HepG2 (cell line): ENCODE measurements at regions not wholly inside any gene's neighbourhood (a gene's known extent, or its start where the extent isn't known, plus 50 kb on each side); places are given as distances from the start of the nearest gene placed in this dataset.

Source experiments
- AGO1 ChIP-seq: fragments of 200-400 bp; formaldehyde crosslinking; IDR thresholded peaks from 2 replicates; pipeline ENCODE4 v1.6.1; 2017; ENCODE audit warnings: mild to moderate bottlenecking, low read depth, low read length, moderate library complexity; ENCODE audit not compliant: poor library complexity, severe bottlenecking
- BRF2 ChIP-seq: sonication (generic); formaldehyde crosslinking; IDR thresholded peaks from 2 replicates; pipeline ENCODE4 v1.8.1; 2022; ENCODE audit warnings: mild to moderate bottlenecking, missing genetic modification reagents
- EEA1 ChIP-seq: sonication (generic); formaldehyde crosslinking; IDR thresholded peaks from 2 replicates; pipeline ENCODE4 v1.5.1; 2020; ENCODE audit warnings: mild to moderate bottlenecking, missing genetic modification reagents, borderline replicate concordance
- ELF1 ChIP-seq: sonication (generic); formaldehyde crosslinking; IDR thresholded peaks from 2 replicates; pipeline ENCODE4 v1.4.0; 2020; ENCODE audit warnings: missing genetic modification reagents
- GATA4 ChIP-seq: sonication (generic); IDR thresholded peaks from 2 replicates; pipeline ENCODE4 v1.6.1; 2016; ENCODE audit warnings: antibody characterized with exemption, low read depth, borderline replicate concordance
- IKZF1 ChIP-seq: fragments of 450-650 bp; IDR thresholded peaks from 2 replicates; pipeline ENCODE4 v1.7.1; 2016
- JARID2 ChIP-seq: sonication (generic); formaldehyde crosslinking; IDR thresholded peaks from 2 replicates; pipeline ENCODE4 v1.8.1; 2023; ENCODE audit warnings: missing genetic modification reagents, inconsistent platforms; ENCODE audit not compliant: insufficient replicate concordance
- KDM4B ChIP-seq: sonication (generic); formaldehyde crosslinking; IDR thresholded peaks from 2 replicates; pipeline ENCODE4 v1.4.0; 2020; ENCODE audit warnings: missing genetic modification reagents
- KLF12 ChIP-seq: sonication (generic); formaldehyde crosslinking; IDR thresholded peaks from 2 replicates; pipeline ENCODE4 v1.4.0; 2020; ENCODE audit warnings: missing genetic modification reagents, borderline replicate concordance
- MIXL1 ChIP-seq: IDR thresholded peaks from 2 replicates; pipeline ENCODE4 v1.6.1; 2016
- PRMT3 ChIP-seq: sonication (generic); formaldehyde crosslinking; IDR thresholded peaks from 2 replicates; pipeline ENCODE4 v1.8.1; 2022; ENCODE audit warnings: low read depth, mild to moderate bottlenecking, moderate library complexity, missing genetic modification reagents, borderline replicate concordance
- SOX5 ChIP-seq: IDR thresholded peaks from 2 replicates; pipeline ENCODE4 v1.6.1; 2016; ENCODE audit warnings: borderline replicate concordance
- ZBTB7B ChIP-seq: sonication (generic); formaldehyde crosslinking; IDR thresholded peaks from 2 replicates; pipeline ENCODE4 v1.4.0; 2020; ENCODE audit warnings: missing genetic modification reagents
- ZNF142 ChIP-seq: sonication (generic); formaldehyde crosslinking; IDR thresholded peaks from 2 replicates; pipeline ENCODE4 v1.4.0; 2020; ENCODE audit warnings: missing genetic modification reagents
- ZNF225 ChIP-seq: sonication (generic); formaldehyde crosslinking; IDR thresholded peaks from 2 replicates; pipeline ENCODE4 v1.4.0; 2020; ENCODE audit warnings: mild to moderate bottlenecking, missing genetic modification reagents
- ZNF280D ChIP-seq: sonication (generic); formaldehyde crosslinking; IDR thresholded peaks from 2 replicates; pipeline ENCODE4 v1.5.1; 2020; ENCODE audit warnings: mild to moderate bottlenecking, missing genetic modification reagents
- ZNF33A ChIP-seq: sonication (generic); formaldehyde crosslinking; IDR thresholded peaks from 2 replicates; pipeline ENCODE4 v1.5.1; 2020; ENCODE audit warnings: missing genetic modification reagents, mild to moderate bottlenecking, moderate library complexity, borderline replicate concordance
- ZNF615 ChIP-seq: sonication (generic); formaldehyde crosslinking; IDR thresholded peaks from 2 replicates; pipeline ENCODE4 v1.5.0; 2020; ENCODE audit warnings: mild to moderate bottlenecking, missing genetic modification reagents, borderline replicate concordance
- ZNF766 ChIP-seq: sonication (generic); formaldehyde crosslinking; IDR thresholded peaks from 2 replicates; pipeline ENCODE4 v1.5.0; 2020; ENCODE audit warnings: missing genetic modification reagents, borderline replicate concordance

- peak; percentile 66 for TF ChIP-seq ZNF142 (CRISPR knock-in tag)
- TF ChIP-seq IKZF1: no peak
- TF ChIP-seq ZNF280D (CRISPR knock-in tag): peak; percentile 85; the same call in 1 of the 2 replicates
- peak; percentile 93 for TF ChIP-seq ZBTB7B (CRISPR knock-in tag)
- peak; percentile 75 for TF ChIP-seq SOX5 (CRISPR knock-in tag)
- no peak for TF ChIP-seq ZNF33A (CRISPR knock-in tag)
- TF ChIP-seq GATA4: no peak; the same call in 1 of the 2 replicates
- TF ChIP-seq PRMT3 (CRISPR knock-in tag): no peak
- TF ChIP-seq ZNF615 (CRISPR knock-in tag): peak; percentile 76; the same call in 1 of the 2 replicates
- TF ChIP-seq ZNF766 (CRISPR knock-in tag): peak; percentile 74; the same call in 1 of the 2 replicates
- peak; percentile 88 for TF ChIP-seq BRF2 (CRISPR knock-in tag)
- peak; percentile 98 for TF ChIP-seq JARID2 (CRISPR knock-in tag)
- TF ChIP-seq ZNF225 (CRISPR knock-in tag): peak; percentile 96
- peak; percentile 96 for TF ChIP-seq ELF1 (CRISPR knock-in tag)
- TF ChIP-seq KLF12 (CRISPR knock-in tag): peak; percentile 72; the same call in 1 of the 2 replicates
- no peak; the same call in 1 of the 2 replicates for TF ChIP-seq EEA1 (CRISPR knock-in tag)
- TF ChIP-seq MIXL1: peak; percentile 90
- peak; percentile 97 for TF ChIP-seq KDM4B (CRISPR knock-in tag)
- TF ChIP-seq AGO1: peak; percentile 83
Observed at GRCh38 chr17:47066841-47067682, 88.0 kb upstream of the RPRML start (continued).
